ENCODE measurements at regions not wholly inside any gene's neighbourhood (a gene's known extent, or its start where the extent isn't known, plus 50 kb on each side); places are given as distances from the start of the nearest gene placed in this dataset.
"Not testable (repeated sequence)": the region's sequence is repeated elsewhere in the genome, so short reads cannot be mapped to it uniquely, and the experiment has no call there.

- no peak overlapping the region for H3K27ac ChIP-seq
- DNase-seq (ENCODE audit: low read depth, low spot score), result peak; percentile 82
Measured at GRCh38 chrX:155819966-155820491, 61.1 kb upstream of the VAMP7 start.

GRCh38 chrX:155819525-155819924 is 61.6 kb upstream of the VAMP7 start:
- no peak overlapping the region for H3K27ac ChIP-seq

GRCh38 chrX:155814391-155814790 is 66.8 kb upstream of the VAMP7 start:
- H3K27ac ChIP-seq; DNase-seq (ENCODE audit: low read depth, low spot score): not testable (repeated sequence)

More at GRCh38 chrX:155819525-155819924, 61.6 kb upstream of the VAMP7 start:
- DNase-seq (ENCODE audit: low read depth, low spot score), result no peak

- no peak overlapping the region for H3K27ac ChIP-seq
- DNase-seq (ENCODE audit: low read depth, low spot score), result no peak
Measured at GRCh38 chrX:155779831-155780230, 101.3 kb upstream of the VAMP7 start.

- H3K27ac ChIP-seq, result no peak overlapping the region
- no peak for DNase-seq (ENCODE audit: low read depth, low spot score)
Measured at GRCh38 chrX:155778844-155779553, 102.1 kb upstream of the VAMP7 start.

- no peak overlapping the region for H3K27ac ChIP-seq
- DNase-seq (ENCODE audit: low read depth, low spot score), result no peak
Measured at GRCh38 chrX:155774387-155774786, 106.8 kb upstream of the VAMP7 start.

GRCh38 chrX:155767876-155768769 is 113.0 kb upstream of the VAMP7 start:
- DNase-seq (ENCODE audit: low read depth, low spot score), result no peak
- no peak overlapping the region for H3K27ac ChIP-seq

GRCh38 chrX:155767051-155767875 is 113.9 kb upstream of the VAMP7 start:
- no peak for DNase-seq (ENCODE audit: low read depth, low spot score)
- peak overlapping the region; percentile 48 for H3K27ac ChIP-seq

GRCh38 chrX:155766321-155766720 is 114.8 kb upstream of the VAMP7 start:
- no peak for DNase-seq (ENCODE audit: low read depth, low spot score)
- peak overlapping the region; percentile 48 for H3K27ac ChIP-seq

GRCh38 chrX:155761185-155761584 is 120.0 kb upstream of the VAMP7 start:
- DNase-seq (ENCODE audit: low read depth, low spot score), result no peak
- no peak overlapping the region for H3K27ac ChIP-seq

GRCh38 chrX:155757046-155757759 is 123.9 kb upstream of the VAMP7 start:
- no peak overlapping the region for H3K27ac ChIP-seq
- DNase-seq (ENCODE audit: low read depth, low spot score), result no peak

GRCh38 chrX:155755706-155756337 is 125.3 kb upstream of the VAMP7 start:
- DNase-seq (ENCODE audit: low read depth, low spot score), result no peak
- no peak overlapping the region for H3K27ac ChIP-seq

GRCh38 chrX:155751131-155751530 is 130.0 kb upstream of the VAMP7 start:
- no peak for DNase-seq (ENCODE audit: low read depth, low spot score)
- no peak overlapping the region for H3K27ac ChIP-seq

GRCh38 chrX:155747520-155747919 is 133.6 kb upstream of the VAMP7 start:
- peak overlapping the region; percentile 3 for H3K27ac ChIP-seq
- no peak for DNase-seq (ENCODE audit: low read depth, low spot score)

GRCh38 chrX:155745792-155746191 is 133.0 kb upstream of the TMLHE start:
- no peak for DNase-seq (ENCODE audit: low read depth, low spot score)
- H3K27ac ChIP-seq, result no peak overlapping the region

- DNase-seq (ENCODE audit: low read depth, low spot score), result no peak
- no peak overlapping the region for H3K27ac ChIP-seq
Measured at GRCh38 chrX:155744534-155744933, 131.8 kb upstream of the TMLHE start.

GRCh38 chrX:155728335-155728734 is 115.6 kb upstream of the TMLHE start:
- not testable (repeated sequence) for H3K27ac ChIP-seq; DNase-seq (ENCODE audit: low read depth, low spot score)

GRCh38 chrX:155718972-155719586 is 106.3 kb upstream of the TMLHE start:
- no peak overlapping the region for H3K27ac ChIP-seq
- DNase-seq (ENCODE audit: low read depth, low spot score), result no peak

- no peak overlapping the region for H3K27ac ChIP-seq
- peak; percentile 0 for DNase-seq (ENCODE audit: low read depth, low spot score)
Measured at GRCh38 chrX:155715141-155715540, 102.4 kb upstream of the TMLHE start.
